Mesenchymal stem cell (in vitro differentiated cells and primary cell): ENCODE measurements at regions not wholly inside any gene's neighbourhood (a gene's known extent, or its start where the extent isn't known, plus 50 kb on each side); places are given as distances from the start of the nearest gene placed in this dataset.

ENCODE experiments used
- DNase-seq: peaks from one replicate; pipeline ENCODE4 v3.0.0-alpha.2; 2013
- H2AFZ ChIP-seq: one replicate; pipeline ENCODE4 v1.6.1; 2013; ENCODE audit warnings: low read depth, mild to moderate bottlenecking, control low read depth, inconsistent platforms, low read length, moderate library complexity
- H2AK5ac ChIP-seq: 2 replicates; pipeline ENCODE4 v1.6.1; 2013; ENCODE audit warnings: low read length, moderate library complexity, mild to moderate bottlenecking, inconsistent platforms; ENCODE audit not compliant: severe bottlenecking
- H2BK120ac ChIP-seq: one replicate; pipeline ENCODE4 v1.6.1; 2013; ENCODE audit warnings: low read depth, mild to moderate bottlenecking, inconsistent platforms, low read length, moderate library complexity
- H2BK12ac ChIP-seq, 2 experiments: one replicate each; pipeline ENCODE4 v1.6.1; 2013; ENCODE audit warnings: inconsistent platforms in 2 of 2, low read length in 2 of 2, mild to moderate bottlenecking in 2 of 2, moderate library complexity in 2 of 2, control low read depth in 1 of 2
- H2BK15ac ChIP-seq: one replicate; pipeline ENCODE4 v1.6.1; 2013; ENCODE audit warnings: mild to moderate bottlenecking, low read depth, inconsistent platforms; ENCODE audit not compliant: poor library complexity, severe bottlenecking
- H2BK5ac ChIP-seq: 2 replicates; pipeline ENCODE4 v1.6.1; 2013; ENCODE audit warnings: low read depth, mild to moderate bottlenecking, low read length, control low read depth, inconsistent platforms; ENCODE audit not compliant: poor library complexity, severe bottlenecking
- H3K14ac ChIP-seq, 2 experiments: one replicate each; pipeline ENCODE4 v1.6.1; 2013; ENCODE audit warnings: inconsistent platforms in 2 of 2, low read length in 2 of 2, control low read depth in 1 of 2, mild to moderate bottlenecking in 1 of 2, moderate library complexity in 1 of 2
- H3K18ac ChIP-seq, 2 experiments: one replicate each; pipeline ENCODE4 v1.6.1; 2013; ENCODE audit warnings: inconsistent platforms in 2 of 2, low read length in 2 of 2, control low read depth in 1 of 2, low read depth in 1 of 2, mild to moderate bottlenecking in 1 of 2
- H3K23ac ChIP-seq, 2 experiments: one replicate each; pipeline ENCODE4 v1.6.1; 2013; ENCODE audit warnings: inconsistent platforms in 2 of 2, low read length in 2 of 2, mild to moderate bottlenecking in 2 of 2, moderate library complexity in 2 of 2, control low read depth in 1 of 2
- H3K27ac ChIP-seq: 2 replicates; pipeline ENCODE4 v1.5.1; 2013; ENCODE audit warnings: mild to moderate bottlenecking, moderate library complexity, low read length, control low read depth, inconsistent platforms; ENCODE audit not compliant: poor library complexity, severe bottlenecking
- H3K27me3 ChIP-seq, 2 experiments: 2 replicates each; pipeline versions ENCODE4 v1.6.1 to v1.7.0; 2013; ENCODE audit warnings: low read length in 2 of 2, mild to moderate bottlenecking in 2 of 2, moderate library complexity in 2 of 2, control low read depth in 1 of 2, inconsistent platforms in 1 of 2; ENCODE audit not compliant: control insufficient read depth in 1 of 2, insufficient read depth in 1 of 2
- H3K36me3 ChIP-seq, 2 experiments: 2 replicates each; pipeline versions ENCODE4 v1.6.1 to v1.7.0; 2013; ENCODE audit warnings: low read length in 2 of 2, control low read depth in 1 of 2, inconsistent platforms in 1 of 2, low read depth in 1 of 2, mild to moderate bottlenecking in 1 of 2; ENCODE audit not compliant: insufficient read depth in 2 of 2, control insufficient read depth in 1 of 2
- H3K4ac ChIP-seq, 2 experiments: one replicate each; pipeline ENCODE4 v1.6.1; 2013; ENCODE audit warnings: inconsistent platforms in 2 of 2, low read length in 2 of 2, mild to moderate bottlenecking in 2 of 2, moderate library complexity in 2 of 2, control low read depth in 1 of 2, low read depth in 1 of 2
- H3K4me1 ChIP-seq: 2 replicates; pipeline ENCODE4 v1.6.1; 2013; ENCODE audit warnings: low read depth, low read length, control low read depth; ENCODE audit not compliant: control insufficient read depth, insufficient read depth
- H3K4me2 ChIP-seq: 2 replicates; pipeline ENCODE4 v1.6.1; 2013; ENCODE audit warnings: low read length, mild to moderate bottlenecking, inconsistent platforms; ENCODE audit not compliant: poor library complexity, severe bottlenecking
- H3K4me3 ChIP-seq, 2 experiments: 2 replicates each; pipeline versions ENCODE4 v1.5.1 to v1.7.0; 2013; ENCODE audit warnings: low read length in 2 of 2, mild to moderate bottlenecking in 2 of 2, control low read depth in 1 of 2, low read depth in 1 of 2; ENCODE audit not compliant: insufficient read depth in 1 of 2
- H3K79me1 ChIP-seq: replicated peaks from 2 replicates; pipeline ENCODE4 v1.6.1; 2013; ENCODE audit warnings: mild to moderate bottlenecking, control low read depth, low read length, inconsistent platforms; ENCODE audit not compliant: poor library complexity, severe bottlenecking
- H3K9ac ChIP-seq: 2 replicates; pipeline ENCODE4 v1.7.0; 2013; ENCODE audit warnings: mild to moderate bottlenecking, low read length, moderate library complexity
- H3K9me3 ChIP-seq: 2 replicates; pipeline ENCODE4 v1.7.0; 2013; ENCODE audit warnings: mild to moderate bottlenecking, low read length; ENCODE audit not compliant: control insufficient read depth
- H4K8ac ChIP-seq: one replicate; pipeline ENCODE4 v1.6.1; 2013; ENCODE audit warnings: inconsistent platforms, mild to moderate bottlenecking, low read length, moderate library complexity
- H4K91ac ChIP-seq: one replicate; pipeline ENCODE4 v1.6.1; 2013; ENCODE audit warnings: mild to moderate bottlenecking, low read length, inconsistent platforms
- WGBS: methylation state at CpG from one replicate; pipeline ENCODE4 v1.1.7; 2013; ENCODE audit warnings: mixed read lengths; 5-methylcytosine and 5-hydroxymethylcytosine counted together

DNA sequence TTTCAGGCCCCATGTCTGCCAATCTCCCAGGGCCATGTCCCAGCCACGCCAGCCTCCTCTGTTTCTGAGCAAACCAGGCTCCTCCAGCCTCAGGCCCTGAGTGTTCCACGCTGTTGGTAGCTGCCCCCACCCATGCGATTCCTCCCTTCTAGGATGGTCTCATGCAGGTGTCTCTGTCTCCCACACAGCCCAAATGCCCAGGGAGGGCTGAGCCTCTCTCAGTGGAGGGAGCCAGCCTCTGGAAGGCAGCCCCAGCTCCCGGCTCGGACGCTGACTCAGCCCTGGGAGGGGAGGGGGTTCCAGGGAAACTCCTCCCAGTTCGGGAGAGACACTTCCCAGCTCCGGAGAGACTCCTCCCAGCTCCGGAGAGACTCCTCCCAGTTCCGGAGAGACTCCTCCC is 122.9 kb upstream of the AFDN start:
- Histone ChIP-seq H3K27ac (no peak overlapping the region), H2BK5ac (no peak overlapping the region), H3K18ac (peak overlapping the region in 1 of 2 experiments; percentile 28), H3K4me2 (no peak overlapping the region), H4K91ac (no peak overlapping the region), H3K9me3 (no peaks in the 10 kb centered on the region), H3K4me3 (no peak overlapping the region), H3K4me1 (peaks cover 14% of the 10 kb centered on the region), H4K8ac (no peak overlapping the region), H3K36me3 (no peaks in the 10 kb centered on the region), H3K79me1 (no peaks in the 10 kb centered on the region), H2BK15ac (no peak overlapping the region), H3K23ac (no peak overlapping the region), H2BK120ac (no peak overlapping the region), H3K27me3 (peaks cover 2 to 4% of the 10 kb centered on the region in 2 experiments), H3K14ac (peak overlapping the region in 1 of 2 experiments; percentile 64), H3K4ac (peak overlapping the region in 1 of 2 experiments; percentile 13), H2AFZ (no peak overlapping the region), H2BK12ac (no peak overlapping the region), H3K9ac (no peak overlapping the region), H2AK5ac (no peak overlapping the region)
- WGBS = 97% methylated on average over 10 of the region's 10 CpGs
- no peak for DNase-seq

DNA sequence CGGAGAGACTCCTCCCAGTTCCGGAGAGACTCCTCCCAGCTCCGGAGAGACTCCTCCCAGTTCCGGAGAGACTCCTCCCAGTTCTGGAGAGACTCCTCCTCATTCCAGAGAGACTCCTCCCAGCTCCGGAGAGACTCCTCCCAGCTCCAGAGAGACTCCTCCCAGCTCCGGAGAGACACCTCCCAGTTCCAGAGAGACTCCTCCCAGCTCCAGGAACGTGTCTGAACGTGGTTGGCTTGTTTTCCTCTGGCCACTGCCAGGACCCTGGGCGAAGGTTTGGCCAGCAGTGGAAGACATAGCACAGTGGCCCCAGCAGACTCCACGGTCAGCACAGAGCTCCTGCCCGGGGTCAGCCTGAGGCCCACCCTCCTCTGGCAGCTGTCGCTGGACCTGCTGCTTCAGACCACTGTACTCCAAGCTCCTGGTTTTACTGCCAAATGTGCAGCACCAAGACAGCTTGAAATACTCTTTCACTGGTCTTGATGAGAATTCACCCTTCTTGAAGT is 122.3 kb upstream of the AFDN start:
- Histone ChIP-seq H2AFZ (no peak overlapping the region), H3K18ac (peak overlapping the region in 1 of 2 experiments; percentile 29), H2BK5ac (no peak overlapping the region), H2BK120ac (no peak overlapping the region), H3K14ac (no peak overlapping the region), H3K4ac (no peak overlapping the region), H4K91ac (peak overlapping the region; percentile 70), H3K27me3 (peaks cover 2 to 4% of the 10 kb centered on the region in 2 experiments), H3K23ac (no peak overlapping the region), H3K9ac (no peak overlapping the region), H3K4me3 (no peak overlapping the region), H2AK5ac (no peak overlapping the region), H3K4me2 (no peak overlapping the region), H3K27ac (no peak overlapping the region), H3K79me1 (no peaks in the 10 kb centered on the region), H2BK15ac (peak overlapping the region; percentile 12), H2BK12ac (peak overlapping the region in 1 of 2 experiments; percentile 34), H3K36me3 (no peaks in the 10 kb centered on the region), H3K9me3 (no peaks in the 10 kb centered on the region), H4K8ac (no peak overlapping the region), H3K4me1 (peaks cover 9% of the 10 kb centered on the region)
- no peak for DNase-seq
- 90% methylated on average over 12 of the region's 12 CpGs for WGBS

- Histone ChIP-seq H3K79me1 (no peaks in the 10 kb centered on the region), H2BK120ac (no peak overlapping the region), H3K27me3 (peaks cover 3 to 4% of the 10 kb centered on the region in 2 experiments), H4K8ac (no peak overlapping the region), H2AFZ (no peak overlapping the region), H2BK5ac (no peak overlapping the region), H2BK15ac (no peak overlapping the region), H3K4me2 (no peak overlapping the region), H3K4me1 (peaks cover 7% of the 10 kb centered on the region), H3K27ac (no peak overlapping the region), H3K36me3 (no peaks in the 10 kb centered on the region), H3K23ac (no peak overlapping the region), H3K14ac (no peak overlapping the region), H3K4me3 (peak overlapping the region in 1 of 2 experiments; percentile 12), H3K18ac (no peak overlapping the region), H2BK12ac (no peak overlapping the region), H4K91ac (no peak overlapping the region), H3K9me3 (no peaks in the 10 kb centered on the region), H3K4ac (no peak overlapping the region), H3K9ac (no peak overlapping the region), H2AK5ac (no peak overlapping the region)
- no peak for DNase-seq
- 96% methylated on average over 22 of the region's 26 CpGs for WGBS
These were observed 121.4 kb upstream of the AFDN start for GRCh38 chr6:167705211-167705750.

DNA sequence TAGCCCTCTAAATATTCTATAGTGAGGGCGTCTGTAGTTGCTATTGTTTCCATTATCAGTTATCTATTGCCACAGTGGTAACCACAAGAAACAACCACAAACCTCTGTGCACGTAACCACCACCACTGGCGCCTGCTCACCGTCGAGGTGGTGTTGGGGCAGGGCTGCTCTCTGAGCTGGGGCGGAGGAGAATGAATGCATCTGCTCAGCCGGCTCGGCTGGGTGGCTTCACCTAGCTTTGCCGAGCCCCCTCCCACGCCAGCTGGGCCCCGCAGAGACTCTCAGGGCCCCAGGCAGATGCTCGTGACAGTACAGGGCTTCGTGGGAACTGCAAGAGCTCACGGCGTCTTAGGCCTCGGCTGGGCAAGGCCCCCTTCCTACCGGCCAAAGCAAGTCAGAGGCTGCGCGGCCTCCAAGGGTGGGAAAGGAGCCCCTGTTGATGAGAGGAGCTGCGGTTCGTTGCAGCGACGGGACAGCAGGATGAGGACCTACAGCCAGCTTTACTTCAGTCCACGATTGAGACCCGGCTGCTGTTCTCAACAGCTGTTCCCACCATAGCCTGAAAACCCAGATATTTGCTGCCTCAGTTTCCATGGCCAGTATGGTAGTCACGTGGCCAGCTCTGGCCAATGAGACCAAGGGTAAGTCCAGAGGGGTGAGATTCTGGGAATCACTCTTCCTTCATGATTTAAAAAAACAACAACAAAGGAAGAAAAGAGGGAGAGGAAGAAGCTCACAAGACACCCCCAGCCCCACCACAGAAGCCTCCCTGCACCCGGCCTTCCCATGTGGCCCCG is 120.2 kb upstream of the AFDN start:
- H3K9me3 ChIP-seq = no peaks in the 10 kb centered on the region
- peaks cover 4 to 10% of the 10 kb centered on the region in 2 experiments for H3K27me3 ChIP-seq
- no peak overlapping the region for H3K4ac ChIP-seq
- peaks cover 6% of the 10 kb centered on the region for H3K4me1 ChIP-seq
- no peak overlapping the region for H4K91ac ChIP-seq
- H2BK12ac ChIP-seq = no peak overlapping the region
- H3K9ac ChIP-seq = no peak overlapping the region
- no peak overlapping the region for H2AK5ac ChIP-seq
- H3K36me3 ChIP-seq = no peaks in the 10 kb centered on the region
- H2BK15ac ChIP-seq = no peak overlapping the region
- H3K23ac ChIP-seq = no peak overlapping the region
- DNase-seq = no peak
- H2BK120ac ChIP-seq = no peak overlapping the region
- H3K18ac ChIP-seq = no peak overlapping the region
- no peak overlapping the region for H3K27ac ChIP-seq
- peak overlapping the region; percentile 19 for H4K8ac ChIP-seq
- no peak overlapping the region for H2BK5ac ChIP-seq
- no peak overlapping the region for H2AFZ ChIP-seq
- H3K4me3 ChIP-seq = no peak overlapping the region
- peak overlapping the region in 1 of 2 experiments; percentile 49 for H3K14ac ChIP-seq
- H3K79me1 ChIP-seq = no peaks in the 10 kb centered on the region
- no peak overlapping the region for H3K4me2 ChIP-seq
- WGBS = 88% methylated on average over 26 of the region's 28 CpGs
